ENCODE measurements at regions not wholly inside any gene's neighbourhood (a gene's known extent, or its start where the extent isn't known, plus 50 kb on each side); places are given as distances from the start of the nearest gene placed in this dataset.

- no peak for TF ChIP-seq CTCF (IDR thresholded peaks at IDR 0.05)
- no peak for DNase-seq
- Histone ChIP-seq H3K4me3 (no peak overlapping the region), H3K27me3 (peaks cover 0 to 18% (median 0%) of the 10 kb centered on the region in 7 donors), H3K4me1 (no peaks in the 10 kb centered on the region), H3K36me3 (no peaks in the 10 kb centered on the region), H3K27ac (no peak overlapping the region), H3K9me3 (peaks cover 0 to 19% (median 0%) of the 10 kb centered on the region in 11 donors)
- intact Hi-C loops (cut with DNase I): loop anchor here in 1 of 10 donors (10.0 kb wide), 1 partner anchor 195 kb away; no protein-coding TSS in a partner anchor
- 83 to 89% methylated on average over 4 of the region's 4 CpGs for WGBS, 2 donors
- ATAC-seq: no peak
These were observed 149.0 kb downstream of the TMEM161B start for GRCh38 chr5:88119535-88120125.

GRCh38 chr5:88118179-88118578 lies 150.5 kb downstream of the TMEM161B start:
- no peaks in the 10 kb centered on the region for H3K36me3 ChIP-seq
- 42 to 50% methylated on average over 2 of the region's 2 CpGs for WGBS, 2 donors
- TF ChIP-seq CTCF (IDR thresholded peaks at IDR 0.05): no peak
- intact Hi-C loops (cut with DNase I): loop anchor here in 1 of 10 donors (10.0 kb wide), 1 partner anchor 193 kb away; no protein-coding TSS in a partner anchor
- no peaks in the 10 kb centered on the region for H3K4me1 ChIP-seq
- H3K27ac ChIP-seq: no peak overlapping the region
- H3K9me3 ChIP-seq: peaks cover 0 to 7% (median 0%) of the 10 kb centered on the region in 11 donors
- H3K4me3 ChIP-seq: no peak overlapping the region
- ATAC-seq: no peak
- peaks cover 0 to 18% (median 0%) of the 10 kb centered on the region in 7 donors for H3K27me3 ChIP-seq
- no peak for DNase-seq

GRCh38 chr5:88117546-88117945 lies 151.1 kb downstream of the TMEM161B start:
- no peak overlapping the region for H3K4me3 ChIP-seq
- DNase-seq (no peak), ATAC-seq (no peak)
- no peak for TF ChIP-seq CTCF (IDR thresholded peaks at IDR 0.05)
- H3K36me3 ChIP-seq: no peaks in the 10 kb centered on the region
- intact Hi-C loops (cut with DNase I): loop anchor here in 1 of 10 donors (10.0 kb wide), 1 partner anchor 193 kb away; no protein-coding TSS in a partner anchor
- no peaks in the 10 kb centered on the region for H3K4me1 ChIP-seq
- H3K9me3 ChIP-seq: peaks cover 0 to 7% (median 0%) of the 10 kb centered on the region in 11 donors
- no peak overlapping the region for H3K27ac ChIP-seq
- peaks cover 0 to 18% (median 3%) of the 10 kb centered on the region in 7 donors for H3K27me3 ChIP-seq

DNA sequence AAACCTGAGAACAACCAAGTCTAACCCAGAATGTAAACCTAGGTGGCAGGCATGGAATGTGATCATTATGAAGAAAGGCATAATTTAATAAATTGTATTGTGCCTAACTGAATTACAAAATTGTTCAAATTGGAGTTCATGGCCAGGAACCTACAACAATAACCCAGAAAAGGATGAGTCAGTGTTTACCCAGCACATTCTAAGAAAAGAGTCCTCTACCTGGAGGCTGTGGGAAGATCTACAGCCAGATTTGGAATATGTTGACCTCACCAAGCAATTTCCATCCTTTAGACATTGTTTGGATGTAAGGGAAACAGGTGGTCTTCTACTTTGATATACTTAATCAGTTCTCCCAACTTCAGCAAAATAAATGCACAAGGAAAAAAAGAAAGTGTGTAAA lies 152.2 kb downstream of the TMEM161B start:
- H3K4me3 ChIP-seq: no peak overlapping the region
- no peak for TF ChIP-seq CTCF (IDR thresholded peaks at IDR 0.05)
- no peaks in the 10 kb centered on the region for H3K36me3 ChIP-seq
- H3K27ac ChIP-seq: no peak overlapping the region
- no peaks in the 10 kb centered on the region for H3K4me1 ChIP-seq
- intact Hi-C loops (cut with DNase I): loop anchor here in 1 of 10 donors (10.0 kb wide), 1 partner anchor 192 kb away; no protein-coding TSS in a partner anchor
- no peak for DNase-seq
- no peaks in the 10 kb centered on the region for H3K9me3 ChIP-seq
- H3K27me3 ChIP-seq: peaks cover 0 to 18% (median 3%) of the 10 kb centered on the region in 7 donors
- ATAC-seq: no peak

Measured in heart right ventricle (tissue), 16 donors.